ENCODE measurements at regions not wholly inside any gene's neighbourhood (a gene's known extent, or its start where the extent isn't known, plus 50 kb on each side); places are given as distances from the start of the nearest gene placed in this dataset.

GRCh38 chr7:138205614-138206150 lies 129.4 kb downstream of the AKR1D1 start:
- intact Hi-C loops (cut with DNase I) = no loop called here
- TF ChIP-seq CTCF (IDR thresholded peaks at IDR 0.05) = no peak

GRCh38 chr7:138207555-138207971 lies 131.3 kb downstream of the AKR1D1 start:
- intact Hi-C loops (cut with DNase I) = no loop called here
- no peaks in the 10 kb centered on the region for H3K9me3 ChIP-seq
- H3K4me3 ChIP-seq = no peak overlapping the region
- no peak overlapping the region for H3K9ac ChIP-seq (ENCODE audit: low read depth in 2 of 2, low read length in 2 of 2)
- no peak for TF ChIP-seq CTCF (IDR thresholded peaks at IDR 0.05)
- H3K36me3 ChIP-seq = no peaks in the 10 kb centered on the region
- H3K4me1 ChIP-seq = no peaks in the 10 kb centered on the region
- DNase-seq = no peak
- H3K27ac ChIP-seq = no peak overlapping the region
- H3K27me3 ChIP-seq = no peaks in the 10 kb centered on the region

More at GRCh38 chr7:138205614-138206150, 129.4 kb downstream of the AKR1D1 start:
- Histone ChIP-seq H3K4me3 (no peak overlapping the region), H3K27me3 (no peaks in the 10 kb centered on the region), H3K9me3 (no peaks in the 10 kb centered on the region), H3K9ac (ENCODE audit: low read depth in 2 of 2, low read length in 2 of 2) (no peak overlapping the region), H3K27ac (no peak overlapping the region), H3K36me3 (no peaks in the 10 kb centered on the region), H3K4me1 (no peaks in the 10 kb centered on the region)
- DNase-seq = no peak

- Histone ChIP-seq H3K27ac (no peak overlapping the region), H3K4me1 (no peaks in the 10 kb centered on the region), H3K9me3 (no peaks in the 10 kb centered on the region), H3K9ac (ENCODE audit: low read depth in 2 of 2, low read length in 2 of 2) (no peak overlapping the region), H3K36me3 (no peaks in the 10 kb centered on the region), H3K27me3 (no peaks in the 10 kb centered on the region), H3K4me3 (no peak overlapping the region)
- intact Hi-C loops (cut with DNase I) = no loop called here
- TF ChIP-seq CTCF (IDR thresholded peaks at IDR 0.05) = no peak
- no peak for DNase-seq
Observed at GRCh38 chr7:138208142-138208570, 131.9 kb downstream of the AKR1D1 start.

- DNase-seq = no peak
- Histone ChIP-seq H3K27me3 (no peaks in the 10 kb centered on the region), H3K36me3 (no peaks in the 10 kb centered on the region), H3K9me3 (no peaks in the 10 kb centered on the region), H3K4me1 (no peaks in the 10 kb centered on the region), H3K27ac (no peak overlapping the region), H3K4me3 (no peak overlapping the region), H3K9ac (ENCODE audit: low read depth in 2 of 2, low read length in 2 of 2) (no peak overlapping the region)
- no peak for TF ChIP-seq CTCF (IDR thresholded peaks at IDR 0.05)
- intact Hi-C loops (cut with DNase I) = no loop called here
Observed at GRCh38 chr7:138208864-138209263, 132.6 kb downstream of the AKR1D1 start.

- no peak overlapping the region for H3K4me3 ChIP-seq
- no peak for TF ChIP-seq CTCF (IDR thresholded peaks at IDR 0.05)
- H3K9ac ChIP-seq (ENCODE audit: low read depth in 2 of 2, low read length in 2 of 2) = no peak overlapping the region
- no peak for DNase-seq
- H3K27me3 ChIP-seq = no peaks in the 10 kb centered on the region
- no peaks in the 10 kb centered on the region for H3K36me3 ChIP-seq
- no peaks in the 10 kb centered on the region for H3K9me3 ChIP-seq
- no peaks in the 10 kb centered on the region for H3K4me1 ChIP-seq
- H3K27ac ChIP-seq = no peak overlapping the region
- intact Hi-C loops (cut with DNase I) = no loop called here
Observed at GRCh38 chr7:138212314-138212713, 136.1 kb downstream of the AKR1D1 start.

Measured in colonic mucosa (tissue), 4 donors.